SU-DHL-6 (cell line): ENCODE measurements at regions not wholly inside any gene's neighbourhood (a gene's known extent, or its start where the extent isn't known, plus 50 kb on each side); places are given as distances from the start of the nearest gene placed in this dataset.
A peak's percentile ranks its signal among the peaks of the same experiment; 100 is the strongest.

ENCODE experiments used
- H2AFZ ChIP-seq: fragments of 200-600 bp; sonication (generic); 2 replicates; pipeline ENCODE4 v1.6.1; 2014; ENCODE audit warnings: low read depth, mild to moderate bottlenecking, moderate library complexity, mixed read lengths, antibody characterized with exemption, low read length; ENCODE audit not compliant: severe bottlenecking
- H3F3A ChIP-seq: fragments of 200-600 bp; shearing (Covaris generic); 2 replicates; pipeline ENCODE4 v1.6.0; 2016; ENCODE audit warnings: antibody characterized with exemption, mild to moderate bottlenecking; ENCODE audit not compliant: insufficient read depth
- H3K27ac ChIP-seq: fragments of 200-600 bp; sonication (generic); 2 replicates; pipeline ENCODE4 v1.5.1; 2016; ENCODE audit warnings: low read depth, mild to moderate bottlenecking, low read length, moderate library complexity, mixed read lengths
- H3K27me3 ChIP-seq: fragments of 200-600 bp; sonication (generic), shearing (Covaris generic); 2 replicates; pipeline ENCODE4 v1.6.0; 2014; ENCODE audit warnings: mild to moderate bottlenecking, low read length
- H3K36me3 ChIP-seq: fragments of 200-600 bp; sonication (generic); 2 replicates; pipeline ENCODE4 v1.6.1; 2014; ENCODE audit warnings: mild to moderate bottlenecking, low read length, mixed read lengths
- H3K4me2 ChIP-seq: fragments of 300-600, 200-600 bp; shearing (Covaris generic), sonication (generic); 2 replicates; pipeline ENCODE4 v1.6.0; 2014; ENCODE audit warnings: low read length, low read depth, mild to moderate bottlenecking; ENCODE audit not compliant: poor library complexity, severe bottlenecking
- H3K4me3 ChIP-seq: fragments of 200-600 bp; sonication (generic); 2 replicates; pipeline ENCODE4 v1.5.1; 2014; ENCODE audit warnings: antibody characterized with exemption, low read length, mild to moderate bottlenecking, mixed read lengths; ENCODE audit not compliant: insufficient read depth, poor library complexity, severe bottlenecking
- H3K79me2 ChIP-seq: fragments of 200-600 bp; sonication (generic); 2 replicates; pipeline ENCODE4 v1.6.1; 2014; ENCODE audit warnings: mild to moderate bottlenecking, low read length, moderate library complexity; ENCODE audit not compliant: insufficient read depth
- H3K9ac ChIP-seq: fragments of 200-600 bp; sonication (generic); 2 replicates; pipeline ENCODE4 v1.7.0; 2014; ENCODE audit warnings: mild to moderate bottlenecking, low read length
- H3K9me2 ChIP-seq: fragments of 200-600 bp; sonication (generic); replicated peaks from 2 replicates; pipeline ENCODE4 v1.6.1; 2014; ENCODE audit warnings: low read length; ENCODE audit not compliant: insufficient read depth
- H3K9me3 ChIP-seq: fragments of 200-600 bp; sonication (generic); 2 replicates; pipeline ENCODE4 v1.6.1; 2014; ENCODE audit warnings: low read length, mixed read lengths; ENCODE audit not compliant: insufficient read depth
- H4K20me1 ChIP-seq: fragments of 200-600 bp; sonication (generic); 2 replicates; pipeline ENCODE4 v1.6.1; 2014; ENCODE audit warnings: low read depth, mild to moderate bottlenecking, antibody characterized with exemption, low read length, moderate library complexity, mixed read lengths
- CTCF ChIP-seq: fragments of 200-600 bp; sonication (generic); IDR thresholded peaks from one replicate; pipeline ENCODE4 v1.5.1; 2017; ENCODE audit warnings: antibody characterized with exemption, mild to moderate bottlenecking, low read length, moderate library complexity; ENCODE audit not compliant: insufficient read depth, poor library complexity, severe bottlenecking
- EZH2phosphoT487 ChIP-seq: fragments of 200-600 bp; sonication (generic), shearing (Covaris generic); conservative IDR thresholded peaks from 2 replicates; pipeline ENCODE4 v1.6.1; 2018; ENCODE audit warnings: mild to moderate bottlenecking, antibody characterized with exemption, low read length, moderate library complexity, mixed read lengths

GRCh38 chr5:106610041-106610440 lies 1060.7 kb downstream of the EFNA5 start:
- H3F3A ChIP-seq, result no peaks in the 10 kb centered on the region
- no peaks in the 10 kb centered on the region for H3K9me3 ChIP-seq
- no peaks in the 10 kb centered on the region for H3K36me3 ChIP-seq
- H3K79me2 ChIP-seq, result no peaks in the 10 kb centered on the region
- no peaks in the 10 kb centered on the region for H3K9me2 ChIP-seq
- no peak overlapping the region for H3K27ac ChIP-seq
- H2AFZ ChIP-seq, result no peak overlapping the region
- no peaks in the 10 kb centered on the region for H4K20me1 ChIP-seq
- TF ChIP-seq EZH2phosphoT487 (no peak), CTCF (no peak)
- no peaks in the 10 kb centered on the region for H3K27me3 ChIP-seq
- no peak overlapping the region for H3K9ac ChIP-seq
- H3K4me2 ChIP-seq, result no peak overlapping the region
- H3K4me3 ChIP-seq, result no peak overlapping the region

- no peak overlapping the region for H3K9ac ChIP-seq
- H2AFZ ChIP-seq, result peak overlapping the region; percentile 73
- no peaks in the 10 kb centered on the region for H3K9me3 ChIP-seq
- H3K4me3 ChIP-seq, result no peak overlapping the region
- H3K27me3 ChIP-seq, result no peaks in the 10 kb centered on the region
- TF ChIP-seq EZH2phosphoT487 (no peak), CTCF (no peak)
- no peaks in the 10 kb centered on the region for H3F3A ChIP-seq
- no peaks in the 10 kb centered on the region for H4K20me1 ChIP-seq
- H3K36me3 ChIP-seq, result no peaks in the 10 kb centered on the region
- no peak overlapping the region for H3K27ac ChIP-seq
- H3K4me2 ChIP-seq, result peak overlapping the region; percentile 20
- no peaks in the 10 kb centered on the region for H3K9me2 ChIP-seq
- no peaks in the 10 kb centered on the region for H3K79me2 ChIP-seq
These were observed 1069.1 kb downstream of the EFNA5 start for GRCh38 chr5:106601620-106602019.

- Histone ChIP-seq H3K79me2 (no peaks in the 10 kb centered on the region), H3K9ac (no peak overlapping the region), H3K36me3 (no peaks in the 10 kb centered on the region), H3K4me3 (no peak overlapping the region), H3F3A (no peaks in the 10 kb centered on the region), H4K20me1 (no peaks in the 10 kb centered on the region), H2AFZ (peak overlapping the region; percentile 5), H3K4me2 (peak overlapping the region; percentile 20), H3K27me3 (no peaks in the 10 kb centered on the region), H3K27ac (no peak overlapping the region), H3K9me2 (no peaks in the 10 kb centered on the region), H3K9me3 (no peaks in the 10 kb centered on the region)
- TF ChIP-seq EZH2phosphoT487 (no peak), CTCF (no peak)
These were observed 1069.9 kb downstream of the EFNA5 start for GRCh38 chr5:106600803-106601202.

- Histone ChIP-seq H3K9me2 (no peaks in the 10 kb centered on the region), H3K4me2 (no peak overlapping the region), H3K27me3 (no peaks in the 10 kb centered on the region), H3K4me3 (no peak overlapping the region), H3K9ac (no peak overlapping the region), H3K36me3 (no peaks in the 10 kb centered on the region), H3K27ac (no peak overlapping the region), H3F3A (no peaks in the 10 kb centered on the region), H4K20me1 (no peaks in the 10 kb centered on the region), H2AFZ (no peak overlapping the region), H3K79me2 (no peaks in the 10 kb centered on the region), H3K9me3 (no peaks in the 10 kb centered on the region)
- TF ChIP-seq EZH2phosphoT487, result no peak
- no peak for TF ChIP-seq CTCF
These were observed 1074.9 kb downstream of the EFNA5 start for GRCh38 chr5:106595864-106596263.
